AG04450 (cell line): ENCODE measurements at regions not wholly inside any gene's neighbourhood (a gene's known extent, or its start where the extent isn't known, plus 50 kb on each side); places are given as distances from the start of the nearest gene placed in this dataset.

Source experiments
- CTCF ChIA-PET: fragments of 300-600, 350-600 bp; formaldehyde crosslinking; extraction: SDS; loops from one replicate; lab custom pipeline; 2022; ENCODE audit warnings: antibody characterized with exemption, inconsistent platforms; lab: Charles Lee
- POLR2A ChIA-PET: fragments of 350-600 bp; formaldehyde crosslinking; extraction: SDS; loops from one replicate; lab custom pipeline; 2021; ENCODE audit warnings: antibody characterized with exemption, inconsistent platforms; lab: Yijun Ruan, JAX
- DNase-seq: peaks from one replicate; pipeline ENCODE4 v3.0.0-alpha.2; 2011; ENCODE audit warnings: low read depth, low spot score
- H3K27ac ChIP-seq: one replicate; pipeline ENCODE4 v1.5.1; 2012; ENCODE audit warnings: low read depth, low read length, control low read depth
- H3K27me3 ChIP-seq: one replicate; pipeline ENCODE4 v1.6.0; 2012; ENCODE audit warnings: low read length; ENCODE audit not compliant: control insufficient read depth, insufficient read depth
- H3K4me3 ChIP-seq: 2 replicates; pipeline ENCODE4 v1.5.1; 2011; ENCODE audit warnings: mild to moderate bottlenecking, low read depth, low read length, control low read depth
- H3K9me3 ChIP-seq: 2 replicates; pipeline ENCODE4 v1.5.1; 2012; ENCODE audit warnings: low read length; ENCODE audit not compliant: control insufficient read depth, insufficient read depth
- TF ChIP-seq, protein P1 (sequence below): IDR thresholded peaks from 2 replicates; pipeline ENCODE4 v1.5.1; 2011; ENCODE audit warnings: low read depth, low read length, control low read depth, inconsistent platforms

DNA sequence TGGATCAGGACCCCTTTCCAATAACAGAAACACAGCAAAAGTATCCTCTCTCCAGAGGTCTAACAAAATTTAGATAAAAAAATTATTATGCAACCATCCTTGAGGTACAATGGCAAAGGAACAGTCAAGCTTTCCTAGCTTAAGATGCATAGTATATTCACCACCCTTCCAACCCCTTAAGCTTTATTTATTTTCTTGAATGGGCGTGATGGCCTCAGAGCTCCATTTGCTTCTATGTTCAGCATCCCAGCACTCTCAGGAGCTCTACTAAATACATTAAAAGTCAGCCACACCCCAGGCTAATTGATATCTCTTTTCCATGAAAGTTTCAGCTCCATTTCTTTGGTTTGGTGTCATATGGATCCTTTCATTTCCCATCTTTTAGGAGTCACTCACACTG lies 1335.2 kb upstream of the ZEB2 start:
- H3K4me3 ChIP-seq, result no peak overlapping the region
- no peak overlapping the region for H3K27ac ChIP-seq
- H3K27me3 ChIP-seq, result no peaks in the 10 kb centered on the region
- no peaks in the 10 kb centered on the region for H3K9me3 ChIP-seq
- TF ChIP-seq, protein P1, sequence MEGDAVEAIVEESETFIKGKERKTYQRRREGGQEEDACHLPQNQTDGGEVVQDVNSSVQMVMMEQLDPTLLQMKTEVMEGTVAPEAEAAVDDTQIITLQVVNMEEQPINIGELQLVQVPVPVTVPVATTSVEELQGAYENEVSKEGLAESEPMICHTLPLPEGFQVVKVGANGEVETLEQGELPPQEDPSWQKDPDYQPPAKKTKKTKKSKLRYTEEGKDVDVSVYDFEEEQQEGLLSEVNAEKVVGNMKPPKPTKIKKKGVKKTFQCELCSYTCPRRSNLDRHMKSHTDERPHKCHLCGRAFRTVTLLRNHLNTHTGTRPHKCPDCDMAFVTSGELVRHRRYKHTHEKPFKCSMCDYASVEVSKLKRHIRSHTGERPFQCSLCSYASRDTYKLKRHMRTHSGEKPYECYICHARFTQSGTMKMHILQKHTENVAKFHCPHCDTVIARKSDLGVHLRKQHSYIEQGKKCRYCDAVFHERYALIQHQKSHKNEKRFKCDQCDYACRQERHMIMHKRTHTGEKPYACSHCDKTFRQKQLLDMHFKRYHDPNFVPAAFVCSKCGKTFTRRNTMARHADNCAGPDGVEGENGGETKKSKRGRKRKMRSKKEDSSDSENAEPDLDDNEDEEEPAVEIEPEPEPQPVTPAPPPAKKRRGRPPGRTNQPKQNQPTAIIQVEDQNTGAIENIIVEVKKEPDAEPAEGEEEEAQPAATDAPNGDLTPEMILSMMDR, result no peak
- no peak for DNase-seq
- ChIA-PET POLR2A (no interaction called here), CTCF (no interaction called here)

DNA sequence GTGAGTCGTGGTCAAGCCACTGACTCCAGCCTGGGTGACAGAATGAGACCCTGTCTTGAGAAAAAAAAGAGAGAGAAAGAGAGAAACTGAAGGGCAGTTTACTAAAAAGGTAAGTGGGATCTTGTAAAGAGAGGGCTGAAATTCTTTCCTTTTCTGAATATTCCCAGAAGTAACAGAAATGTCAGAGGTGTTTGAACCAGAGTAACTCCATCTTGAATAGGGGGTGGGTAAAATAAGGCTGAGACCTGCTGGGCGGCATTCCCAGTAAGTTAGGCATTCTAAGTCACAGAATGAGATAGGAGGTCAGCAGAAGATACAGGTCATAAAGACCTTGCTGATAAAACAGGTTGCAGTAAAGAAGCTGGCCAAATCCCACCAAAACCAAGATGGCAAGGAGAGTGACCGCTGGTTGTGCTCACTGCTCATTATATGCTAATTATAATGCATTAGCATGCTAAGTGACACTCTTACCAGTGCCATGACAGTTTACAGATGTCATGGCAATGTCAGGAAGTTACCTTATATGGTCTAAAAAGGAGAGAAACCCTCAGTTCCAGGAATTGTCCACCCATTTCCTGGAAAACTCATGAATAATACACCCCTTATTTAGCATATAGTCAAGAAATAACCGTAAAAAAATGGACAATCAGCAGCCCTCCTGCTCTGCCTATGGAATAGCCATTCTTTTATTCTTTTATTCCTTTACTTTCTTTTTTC lies 1334.3 kb upstream of the ZEB2 start:
- DNase-seq, result no peak
- ChIA-PET POLR2A (no interaction called here), CTCF (no interaction called here)
- Histone ChIP-seq H3K4me3 (no peak overlapping the region), H3K27ac (no peak overlapping the region), H3K27me3 (no peaks in the 10 kb centered on the region), H3K9me3 (no peaks in the 10 kb centered on the region)
- TF ChIP-seq, protein P1, result no peak

DNA sequence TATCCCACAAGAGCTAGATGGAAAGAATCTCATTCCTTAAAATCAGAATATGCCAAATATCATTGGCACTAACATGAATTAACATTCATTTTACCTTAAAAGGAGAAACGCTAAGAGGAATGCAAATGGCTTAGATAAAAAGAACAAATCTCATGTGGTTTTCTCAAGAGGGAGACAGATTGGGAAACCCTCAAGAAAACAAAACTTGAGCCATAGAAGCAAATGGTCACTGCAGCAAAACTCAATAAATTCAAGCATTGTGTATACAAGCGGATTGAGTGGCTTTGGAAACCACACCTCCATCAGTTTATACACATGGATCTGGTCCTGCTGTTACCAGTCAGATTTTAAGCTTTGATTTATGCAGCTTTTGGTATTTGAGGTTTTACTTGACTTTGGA lies 1331.8 kb upstream of the ZEB2 start:
- Histone ChIP-seq H3K9me3 (no peaks in the 10 kb centered on the region), H3K27me3 (no peaks in the 10 kb centered on the region), H3K4me3 (no peak overlapping the region), H3K27ac (no peak overlapping the region)
- DNase-seq, result no peak
- CTCF ChIA-PET, result interaction anchor here (0.7 kb wide), 1 partner anchor 15 kb away, joined by 5 read pairs; no protein-coding TSS in a partner anchor
- POLR2A ChIA-PET, result no interaction called here
- TF ChIP-seq, protein P1, result no peak

DNA sequence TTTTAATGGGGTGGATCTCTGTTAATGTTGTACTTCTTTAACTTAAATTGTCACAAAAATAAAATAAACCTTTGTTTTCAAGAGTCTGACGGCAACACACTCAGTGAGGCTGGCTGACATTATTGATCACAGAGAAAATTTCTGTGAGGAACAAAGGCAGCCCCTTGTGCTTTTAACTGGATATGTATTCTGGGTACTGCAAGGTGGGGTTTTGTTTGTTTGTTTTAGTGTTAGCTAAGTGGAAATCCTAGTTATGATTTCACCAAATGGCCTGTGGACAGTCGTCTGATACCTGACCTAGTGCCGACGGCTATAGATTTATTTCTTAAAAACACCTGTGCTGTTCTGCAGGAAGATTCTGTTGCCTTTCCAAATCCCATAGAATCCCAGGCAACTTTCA lies 1329.5 kb upstream of the ZEB2 start:
- ChIA-PET CTCF (no interaction called here), POLR2A (no interaction called here)
- Histone ChIP-seq H3K27me3 (no peaks in the 10 kb centered on the region), H3K4me3 (no peak overlapping the region), H3K9me3 (no peaks in the 10 kb centered on the region), H3K27ac (no peak overlapping the region)
- no peak for DNase-seq
- TF ChIP-seq, protein P1, result no peak

DNA sequence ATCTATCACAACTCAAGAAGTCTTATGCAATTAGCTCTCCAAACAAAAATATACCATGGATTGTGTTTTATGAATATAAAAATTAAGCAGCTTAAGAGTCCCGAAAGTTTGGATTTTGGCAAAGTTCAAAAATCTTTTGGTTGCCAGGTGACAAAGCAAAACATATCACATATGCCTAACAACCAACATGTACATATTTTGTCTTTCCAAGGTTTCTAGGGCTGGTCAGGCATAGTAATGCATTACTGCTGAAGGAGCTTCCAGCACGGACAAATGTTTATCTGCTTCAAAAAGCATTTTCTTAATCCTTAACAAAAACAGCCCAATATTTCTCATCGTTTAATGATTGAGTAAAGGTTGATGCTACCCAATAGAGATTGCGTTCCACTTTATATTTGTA lies 1327.1 kb upstream of the ZEB2 start:
- TF ChIP-seq, protein P1, result no peak
- Histone ChIP-seq H3K9me3 (no peaks in the 10 kb centered on the region), H3K27me3 (no peaks in the 10 kb centered on the region), H3K27ac (no peak overlapping the region), H3K4me3 (no peak overlapping the region)
- CTCF ChIA-PET, result no interaction called here
- no peak for DNase-seq
- POLR2A ChIA-PET, result no interaction called here
